ENCODE measurements at regions not wholly inside any gene's neighbourhood (a gene's known extent, or its start where the extent isn't known, plus 50 kb on each side); places are given as distances from the start of the nearest gene placed in this dataset.

- DNase-seq: no peak
- no peaks in the 10 kb centered on the region for H3K4me1 ChIP-seq (ENCODE audit: insufficient read depth, low read length)
- no peaks in the 10 kb centered on the region for H3K27me3 ChIP-seq (ENCODE audit: insufficient read depth, low read length, poor library complexity, severe bottlenecking)
- ChIA-PET CTCF (interaction anchor here (1.0 to 1.4 kb wide), 2 partner anchors 11 to 16 kb away, joined by 3 read pairs; no protein-coding TSS in a partner anchor), POLR2A (no interaction called here)
- no peak overlapping the region for H3K27ac ChIP-seq (ENCODE audit: low read depth, low read length)
- H3K4me3 Mint-ChIP-seq: peak overlapping the region in 1 of 7 donors; percentile 33
- no peak overlapping the region for H3K27ac Mint-ChIP-seq
- H3K9me3 ChIP-seq (ENCODE audit: low read length): no peaks in the 10 kb centered on the region
- no peaks in the 10 kb centered on the region for H3K27me3 Mint-ChIP-seq
- H3K4me3 ChIP-seq (ENCODE audit: low read length): no peak overlapping the region
- H3K4me1 Mint-ChIP-seq: peaks cover 0 to 7% (median 5%) of the 10 kb centered on the region in 3 donors
- no peaks in the 10 kb centered on the region for H3K36me3 ChIP-seq (ENCODE audit: insufficient read depth, low read length)
- H3K36me3 Mint-ChIP-seq: peaks cover 0 to 34% (median 4%) of the 10 kb centered on the region in 3 donors
- peaks cover 0 to 6% (median 0%) of the 10 kb centered on the region in 5 donors for H3K9me3 Mint-ChIP-seq
Measured at GRCh38 chr1:193524616-193525015, 338.2 kb upstream of the B3GALT2 start.

GRCh38 chr1:193524021-193524420 lies 337.6 kb upstream of the B3GALT2 start:
- Histone ChIP-seq H3K4me3 (ENCODE audit: low read length) (no peak overlapping the region), H3K4me1 (ENCODE audit: insufficient read depth, low read length) (no peaks in the 10 kb centered on the region), H3K27me3 (ENCODE audit: insufficient read depth, low read length, poor library complexity, severe bottlenecking) (no peaks in the 10 kb centered on the region), H3K36me3 (ENCODE audit: insufficient read depth, low read length) (no peaks in the 10 kb centered on the region), H3K9me3 (ENCODE audit: low read length) (no peaks in the 10 kb centered on the region), H3K27ac (ENCODE audit: low read depth, low read length) (no peak overlapping the region)
- peaks cover 0 to 7% (median 5%) of the 10 kb centered on the region in 3 donors for H3K4me1 Mint-ChIP-seq
- H3K27me3 Mint-ChIP-seq: no peaks in the 10 kb centered on the region
- peaks cover 0 to 12% (median 4%) of the 10 kb centered on the region in 5 donors for H3K9me3 Mint-ChIP-seq
- H3K4me3 Mint-ChIP-seq: no peak overlapping the region
- H3K27ac Mint-ChIP-seq: no peak overlapping the region
- POLR2A ChIA-PET: no interaction called here
- H3K36me3 Mint-ChIP-seq: peaks cover 0 to 37% (median 6%) of the 10 kb centered on the region in 3 donors
- DNase-seq: no peak
- CTCF ChIA-PET: interaction anchor here (1.4 to 1.5 kb wide), 2 partner anchors 10 to 16 kb away, joined by 3 read pairs; no protein-coding TSS in a partner anchor

GRCh38 chr1:193520472-193520871 lies 334.1 kb upstream of the B3GALT2 start:
- Histone ChIP-seq H3K4me3 (ENCODE audit: low read length) (no peak overlapping the region), H3K36me3 (ENCODE audit: insufficient read depth, low read length) (no peaks in the 10 kb centered on the region), H3K9me3 (ENCODE audit: low read length) (no peaks in the 10 kb centered on the region), H3K4me1 (ENCODE audit: insufficient read depth, low read length) (no peaks in the 10 kb centered on the region), H3K27me3 (ENCODE audit: insufficient read depth, low read length, poor library complexity, severe bottlenecking) (no peaks in the 10 kb centered on the region), H3K27ac (ENCODE audit: low read depth, low read length) (no peak overlapping the region)
- H3K36me3 Mint-ChIP-seq: peaks cover 0 to 39% (median 6%) of the 10 kb centered on the region in 3 donors
- DNase-seq: no peak
- H3K27ac Mint-ChIP-seq: peak overlapping the region in 1 of 8 donors; percentile 58
- ChIA-PET POLR2A (no interaction called here), CTCF (interaction anchor here (1.0 kb wide), 1 partner anchor 9 kb away, joined by 3 read pairs; no protein-coding TSS in a partner anchor)
- H3K9me3 Mint-ChIP-seq: peaks cover 0 to 8% (median 4%) of the 10 kb centered on the region in 5 donors
- H3K4me1 Mint-ChIP-seq: peaks cover 8 to 21% (median 15%) of the 10 kb centered on the region in 3 donors
- H3K27me3 Mint-ChIP-seq: no peaks in the 10 kb centered on the region
- H3K4me3 Mint-ChIP-seq: no peak overlapping the region

GRCh38 chr1:193519922-193520321 lies 333.5 kb upstream of the B3GALT2 start:
- POLR2A ChIA-PET: no interaction called here
- no peaks in the 10 kb centered on the region for H3K4me1 ChIP-seq (ENCODE audit: insufficient read depth, low read length)
- no peaks in the 10 kb centered on the region for H3K9me3 ChIP-seq (ENCODE audit: low read length)
- no peak overlapping the region for H3K27ac ChIP-seq (ENCODE audit: low read depth, low read length)
- Mint-ChIP-seq H3K4me3 (no peak overlapping the region), H3K9me3 (peaks cover 0 to 8% (median 4%) of the 10 kb centered on the region in 5 donors), H3K36me3 (peaks cover 0 to 36% (median 6%) of the 10 kb centered on the region in 3 donors), H3K4me1 (peaks cover 8 to 17% (median 12%) of the 10 kb centered on the region in 3 donors), H3K27me3 (no peaks in the 10 kb centered on the region), H3K27ac (peak overlapping the region in 1 of 8 donors; percentile 10)
- CTCF ChIA-PET: interaction anchor here (1.0 kb wide), 1 partner anchor 10 kb away, joined by 3 read pairs; no protein-coding TSS in a partner anchor
- no peak overlapping the region for H3K4me3 ChIP-seq (ENCODE audit: low read length)
- no peaks in the 10 kb centered on the region for H3K36me3 ChIP-seq (ENCODE audit: insufficient read depth, low read length)
- H3K27me3 ChIP-seq (ENCODE audit: insufficient read depth, low read length, poor library complexity, severe bottlenecking): no peaks in the 10 kb centered on the region
- no peak for DNase-seq

GRCh38 chr1:193516755-193517388 lies 330.5 kb upstream of the B3GALT2 start:
- H3K27ac ChIP-seq (ENCODE audit: low read depth, low read length): no peak overlapping the region
- H3K4me1 ChIP-seq (ENCODE audit: insufficient read depth, low read length): no peaks in the 10 kb centered on the region
- H3K9me3 Mint-ChIP-seq: peaks cover 4 to 18% (median 6%) of the 10 kb centered on the region in 5 donors
- H3K27me3 Mint-ChIP-seq: no peaks in the 10 kb centered on the region
- peak overlapping the region in 4 of 8 donors; percentile 7 to 87 (median 52) for H3K27ac Mint-ChIP-seq
- no peaks in the 10 kb centered on the region for H3K36me3 ChIP-seq (ENCODE audit: insufficient read depth, low read length)
- H3K4me3 ChIP-seq (ENCODE audit: low read length): no peak overlapping the region
- H3K36me3 Mint-ChIP-seq: peaks cover 0 to 54% (median 9%) of the 10 kb centered on the region in 3 donors
- ChIA-PET POLR2A (no interaction called here), CTCF (no interaction called here)
- no peaks in the 10 kb centered on the region for H3K27me3 ChIP-seq (ENCODE audit: insufficient read depth, low read length, poor library complexity, severe bottlenecking)
- peaks cover 8 to 16% (median 9%) of the 10 kb centered on the region in 3 donors for H3K4me1 Mint-ChIP-seq
- H3K9me3 ChIP-seq (ENCODE audit: low read length): no peaks in the 10 kb centered on the region
- H3K4me3 Mint-ChIP-seq: peak overlapping the region in 4 of 7 donors; percentile 22 to 67 (median 46)
- DNase-seq: no peak

GRCh38 chr1:193514397-193514796 lies 328.0 kb upstream of the B3GALT2 start:
- Mint-ChIP-seq H3K4me3 (no peak overlapping the region), H3K27me3 (no peaks in the 10 kb centered on the region), H3K9me3 (peaks cover 8 to 32% (median 11%) of the 10 kb centered on the region in 5 donors), H3K36me3 (peaks cover 0 to 54% (median 8%) of the 10 kb centered on the region in 3 donors), H3K27ac (no peak overlapping the region), H3K4me1 (peaks cover 8 to 16% (median 9%) of the 10 kb centered on the region in 3 donors)
- Histone ChIP-seq H3K4me1 (ENCODE audit: insufficient read depth, low read length) (no peaks in the 10 kb centered on the region), H3K27me3 (ENCODE audit: insufficient read depth, low read length, poor library complexity, severe bottlenecking) (no peaks in the 10 kb centered on the region), H3K9me3 (ENCODE audit: low read length) (no peaks in the 10 kb centered on the region), H3K36me3 (ENCODE audit: insufficient read depth, low read length) (no peaks in the 10 kb centered on the region), H3K27ac (ENCODE audit: low read depth, low read length) (no peak overlapping the region), H3K4me3 (ENCODE audit: low read length) (no peak overlapping the region)
- no peak for DNase-seq
- ChIA-PET CTCF (no interaction called here), POLR2A (no interaction called here)

GRCh38 chr1:193513032-193513431 lies 326.6 kb upstream of the B3GALT2 start:
- H3K27me3 Mint-ChIP-seq: no peaks in the 10 kb centered on the region
- Histone ChIP-seq H3K4me1 (ENCODE audit: insufficient read depth, low read length) (no peaks in the 10 kb centered on the region), H3K9me3 (ENCODE audit: low read length) (no peaks in the 10 kb centered on the region), H3K27me3 (ENCODE audit: insufficient read depth, low read length, poor library complexity, severe bottlenecking) (no peaks in the 10 kb centered on the region), H3K27ac (ENCODE audit: low read depth, low read length) (no peak overlapping the region), H3K4me3 (ENCODE audit: low read length) (no peak overlapping the region), H3K36me3 (ENCODE audit: insufficient read depth, low read length) (no peaks in the 10 kb centered on the region)
- H3K27ac Mint-ChIP-seq: peak overlapping the region in 1 of 8 donors; percentile 23
- peaks cover 7 to 18% (median 8%) of the 10 kb centered on the region in 3 donors for H3K4me1 Mint-ChIP-seq
- peaks cover 7 to 28% (median 8%) of the 10 kb centered on the region in 5 donors for H3K9me3 Mint-ChIP-seq
- DNase-seq: no peak
- no peak overlapping the region for H3K4me3 Mint-ChIP-seq
- peaks cover 0 to 53% (median 8%) of the 10 kb centered on the region in 3 donors for H3K36me3 Mint-ChIP-seq
- POLR2A ChIA-PET: no interaction called here
- CTCF ChIA-PET: no interaction called here

GRCh38 chr1:193504920-193505319 lies 318.5 kb upstream of the B3GALT2 start:
- H3K4me1 Mint-ChIP-seq: peaks cover 4 to 20% (median 13%) of the 10 kb centered on the region in 3 donors

More at GRCh38 chr1:193504920-193505319, 318.5 kb upstream of the B3GALT2 start:
- Mint-ChIP-seq H3K36me3 (peaks cover 0 to 41% (median 2%) of the 10 kb centered on the region in 3 donors), H3K4me3 (no peak overlapping the region), H3K27ac (peak overlapping the region in 1 of 8 donors; percentile 34), H3K27me3 (peaks cover 0 to 1% of the 10 kb centered on the region in 2 donors), H3K9me3 (peaks cover 0 to 10% (median 3%) of the 10 kb centered on the region in 5 donors)
- Histone ChIP-seq H3K36me3 (ENCODE audit: insufficient read depth, low read length) (no peaks in the 10 kb centered on the region), H3K4me1 (ENCODE audit: insufficient read depth, low read length) (no peaks in the 10 kb centered on the region), H3K9me3 (ENCODE audit: low read length) (no peaks in the 10 kb centered on the region), H3K4me3 (ENCODE audit: low read length) (no peak overlapping the region), H3K27ac (ENCODE audit: low read depth, low read length) (no peak overlapping the region), H3K27me3 (ENCODE audit: insufficient read depth, low read length, poor library complexity, severe bottlenecking) (no peaks in the 10 kb centered on the region)
- no peak for DNase-seq
- ChIA-PET POLR2A (no interaction called here), CTCF (no interaction called here)
